MCF 10A (cell line): ENCODE measurements at regions not wholly inside any gene's neighbourhood (a gene's known extent, or its start where the extent isn't known, plus 50 kb on each side); places are given as distances from the start of the nearest gene placed in this dataset.

Experiments
- BruUV-seq: library from RNA; stranded (reverse); fragments of 400-500 nt; replicated peaks from 2 replicates; lab custom pipeline; 2021; lab: Mats Ljungman, UMichigan
- CTCF ChIA-PET: fragments of 300-600 bp; sonication (Branson Sonifier 250); formaldehyde crosslinking; extraction: SDS; loops from one replicate; lab custom pipeline; 2021; ENCODE audit warnings: antibody characterized with exemption, inconsistent platforms; lab: Yijun Ruan, JAX
- POLR2A ChIA-PET: fragments of 300-600, 350-650 bp; sonication (Branson Sonifier 250); formaldehyde crosslinking; extraction: SDS; loops from one replicate; lab custom pipeline; 2020; ENCODE audit warnings: antibody characterized with exemption, inconsistent platforms; lab: Yijun Ruan, JAX
- DNase-seq: peaks from one replicate; pipeline ENCODE4 v3.0.0-alpha.2; 2018; ENCODE audit not compliant: unreplicated experiment
- H3K27ac Mint-ChIP-seq: one replicate; pipeline ENCODE4 v1.8.0; 2022; ENCODE audit warnings: mild to moderate bottlenecking, low read depth, mixed read lengths; ENCODE audit not compliant: unreplicated experiment
- H3K27me3 Mint-ChIP-seq: one replicate; pipeline ENCODE4 v1.8.0; 2022; ENCODE audit warnings: mixed read lengths; ENCODE audit not compliant: insufficient read depth, unreplicated experiment
- H3K36me3 Mint-ChIP-seq: one replicate; pipeline ENCODE4 v1.8.0; 2022; ENCODE audit warnings: mild to moderate bottlenecking, moderate library complexity, mixed read lengths; ENCODE audit not compliant: insufficient read depth, unreplicated experiment
- H3K4me1 Mint-ChIP-seq: one replicate; pipeline ENCODE4 v1.8.0; 2022; ENCODE audit warnings: mixed read lengths; ENCODE audit not compliant: insufficient read depth, unreplicated experiment
- H3K4me3 Mint-ChIP-seq: one replicate; pipeline ENCODE4 v1.8.0; 2022; ENCODE audit warnings: mild to moderate bottlenecking, moderate library complexity, mixed read lengths; ENCODE audit not compliant: unreplicated experiment
- H3K9me3 Mint-ChIP-seq: one replicate; pipeline ENCODE4 v1.8.0; 2022; ENCODE audit warnings: mixed read lengths; ENCODE audit not compliant: unreplicated experiment
- CTCF ChIP-seq: fragments of 200-600 bp; IDR thresholded peaks from one replicate; pipeline ENCODE4 v1.8.0; 2022; ENCODE audit warnings: antibody characterized with exemption, mild to moderate bottlenecking; ENCODE audit not compliant: unreplicated experiment
- intact Hi-C: fragments of 100-400 bp; cut with micrococcal nuclease; formaldehyde crosslinking; loops from 2 replicates; pipeline ENCODE4 v1.14.1; 2022

- Mint-ChIP-seq H3K27me3 (no peaks in the 10 kb centered on the region), H3K9me3 (no peaks in the 10 kb centered on the region), H3K4me1 (peaks cover 38% of the 10 kb centered on the region), H3K27ac (no peak overlapping the region), H3K36me3 (peaks cover 8% of the 10 kb centered on the region), H3K4me3 (no peak overlapping the region)
- BruUV-seq, result no TSS peak
- TF ChIP-seq CTCF, result no peak
- no peak for DNase-seq
- intact Hi-C loops, result no loop called here
- POLR2A ChIA-PET, result interaction anchor here (0.6 to 0.8 kb wide), 4 partner anchors 13 to 1224 kb away, joined by 3 to 4 read pairs (median 4); no protein-coding TSS in a partner anchor
- CTCF ChIA-PET, result interaction anchor here (0.5 to 0.7 kb wide), 3 partner anchors 143 to 1478 kb away, joined by 3 to 4 read pairs (median 3); no protein-coding TSS in a partner anchor
These were observed 80.8 kb downstream of the ZNF608 start for GRCh38 chr5:124665625-124666024.

GRCh38 chr5:124665035-124665434 lies 81.4 kb downstream of the ZNF608 start:
- Mint-ChIP-seq H3K4me1 (peaks cover 38% of the 10 kb centered on the region), H3K27ac (no peak overlapping the region), H3K27me3 (no peaks in the 10 kb centered on the region), H3K9me3 (no peaks in the 10 kb centered on the region), H3K4me3 (no peak overlapping the region), H3K36me3 (peaks cover 8% of the 10 kb centered on the region)
- intact Hi-C loops, result no loop called here
- POLR2A ChIA-PET, result interaction anchor here (0.6 to 2.0 kb wide), 3 partner anchors 13 to 885 kb away, joined by 3 to 4 read pairs (median 4); no protein-coding TSS in a partner anchor
- DNase-seq, result no peak
- no peak for TF ChIP-seq CTCF
- CTCF ChIA-PET, result interaction anchor here (0.7 kb wide), 2 partner anchors 143 to 145 kb away, joined by 3 to 4 read pairs; no protein-coding TSS in a partner anchor
- BruUV-seq, result no TSS peak

- CTCF ChIA-PET, result interaction anchor here (0.7 kb wide), 1 partner anchor 604 kb away, joined by 3 read pairs; no protein-coding TSS in a partner anchor
- no peaks in the 10 kb centered on the region for H3K27me3 Mint-ChIP-seq
- no peak for TF ChIP-seq CTCF
- no peak overlapping the region for H3K4me3 Mint-ChIP-seq
- BruUV-seq, result no TSS peak
- H3K4me1 Mint-ChIP-seq, result peaks cover 38% of the 10 kb centered on the region
- H3K9me3 Mint-ChIP-seq, result no peaks in the 10 kb centered on the region
- intact Hi-C loops, result no loop called here
- no peak overlapping the region for H3K27ac Mint-ChIP-seq
- peaks cover 8% of the 10 kb centered on the region for H3K36me3 Mint-ChIP-seq
- POLR2A ChIA-PET, result interaction anchor here (0.7 to 2.0 kb wide), 7 partner anchors 8 to 79 kb away, joined by 3 to 6 read pairs (median 3); no protein-coding TSS in a partner anchor
- no peak for DNase-seq
These were observed 82.2 kb downstream of the ZNF608 start for GRCh38 chr5:124664287-124664686.

- Mint-ChIP-seq H3K27ac (no peak overlapping the region), H3K36me3 (peaks cover 8% of the 10 kb centered on the region), H3K27me3 (no peaks in the 10 kb centered on the region), H3K9me3 (no peaks in the 10 kb centered on the region), H3K4me1 (peaks cover 48% of the 10 kb centered on the region), H3K4me3 (no peak overlapping the region)
- no TSS peak for BruUV-seq
- ChIA-PET CTCF (interaction anchor here (0.6 kb wide), 1 partner anchor 57 kb away, joined by 6 read pairs; no protein-coding TSS in a partner anchor), POLR2A (interaction anchor here (0.7 to 2.0 kb wide), 4 partner anchors 15 to 431 kb away, joined by 3 to 6 read pairs (median 4); no protein-coding TSS in a partner anchor)
- TF ChIP-seq CTCF, result no peak
- intact Hi-C loops, result no loop called here
- DNase-seq, result no peak
These were observed 83.3 kb downstream of the ZNF608 start for GRCh38 chr5:124663101-124663506.
